ENCODE measurements at regions not wholly inside any gene's neighbourhood (a gene's known extent, or its start where the extent isn't known, plus 50 kb on each side); places are given as distances from the start of the nearest gene placed in this dataset.

DNA sequence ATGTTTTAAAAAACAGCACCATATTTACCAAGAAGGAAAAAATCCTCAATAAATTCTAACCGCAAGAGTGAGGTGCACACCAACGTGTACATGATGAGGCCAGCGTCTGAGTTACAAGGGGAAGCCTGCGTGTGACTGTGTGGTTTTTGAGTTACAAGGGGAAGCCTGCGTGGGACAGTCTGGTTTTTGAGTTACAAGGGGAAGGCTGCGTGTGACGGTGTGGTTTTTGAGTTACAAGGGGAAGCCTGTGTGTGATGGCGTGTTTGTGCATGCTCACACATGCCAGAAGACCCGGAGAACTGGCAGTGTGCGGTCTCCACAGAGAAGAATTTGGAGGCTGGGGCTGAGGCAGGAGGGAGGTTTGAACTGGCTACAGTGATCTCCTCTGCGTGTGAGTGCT is 1376.4 kb downstream of the TBC1D22A start:
- TF ChIP-seq POLR2AphosphoS5 (IDR thresholded peaks at IDR 0.05; ENCODE audit: low read depth, low read length) (no peak), TAF1 (IDR thresholded peaks at IDR 0.05; ENCODE audit: low read depth, low read length) (no peak), POLR2A (IDR thresholded peaks at IDR 0.05; ENCODE audit: low read depth, low read length) (no peak), POU2F2 (IDR thresholded peaks at IDR 0.05; ENCODE audit: low read depth, low read length) (no peak)

All from GM12891 (cell line).